HG03103 (cell line): ENCODE measurements at regions not wholly inside any gene's neighbourhood (a gene's known extent, or its start where the extent isn't known, plus 50 kb on each side); places are given as distances from the start of the nearest gene placed in this dataset.
"Not testable (repeated sequence)": the region's sequence is repeated elsewhere in the genome, so short reads cannot be mapped to it uniquely, and the experiment has no call there.

Experiments used
- ATAC-seq: cut with Tn5 transposase; IDR thresholded peaks from one replicate; pipeline ENCODE4 v1.9.1; 2021; ENCODE audit warnings: low read depth; ENCODE audit not compliant: unreplicated experiment

- ATAC-seq: no peak
Measured at GRCh38 chr10:78207216-78207615, 173.6 kb downstream of the RPS24 start.

- no peak for ATAC-seq
Measured at GRCh38 chr10:78207776-78208175, 174.1 kb downstream of the RPS24 start.

GRCh38 chr10:78209970-78210369, 176.3 kb downstream of the RPS24 start:
- no peak for ATAC-seq

- ATAC-seq: no peak
Measured at GRCh38 chr10:78210548-78210947, 176.9 kb downstream of the RPS24 start.

GRCh38 chr10:78210976-78211375, 177.3 kb downstream of the RPS24 start:
- ATAC-seq: no peak

GRCh38 chr10:78211561-78212051, 177.9 kb downstream of the RPS24 start:
- ATAC-seq: no peak

GRCh38 chr10:78212060-78212785, 178.6 kb downstream of the RPS24 start:
- no peak for ATAC-seq

GRCh38 chr10:78212786-78213175, 179.1 kb downstream of the RPS24 start:
- ATAC-seq: no peak

- ATAC-seq: no peak
Measured at GRCh38 chr10:78214955-78215354, 181.3 kb downstream of the RPS24 start.

- ATAC-seq: no peak
Measured at GRCh38 chr10:78215645-78216044, 182.0 kb downstream of the RPS24 start.

- ATAC-seq: no peak
Measured at GRCh38 chr10:78217336-78217735, 183.7 kb downstream of the RPS24 start.

- no peak for ATAC-seq
Measured at GRCh38 chr10:78218798-78219490, 185.3 kb downstream of the RPS24 start.

- not testable (repeated sequence) for ATAC-seq
Measured at GRCh38 chr10:78219568-78219967, 185.9 kb downstream of the RPS24 start.

GRCh38 chr10:78220781-78221180, 187.1 kb downstream of the RPS24 start:
- ATAC-seq: no peak

GRCh38 chr10:78222096-78222790, 188.6 kb downstream of the RPS24 start:
- ATAC-seq: no peak

- ATAC-seq: no peak
Measured at GRCh38 chr10:78223088-78223487, 189.4 kb downstream of the RPS24 start.

GRCh38 chr10:78224602-78225001, 190.9 kb downstream of the RPS24 start:
- ATAC-seq: no peak

GRCh38 chr10:78225594-78225993, 191.9 kb downstream of the RPS24 start:
- ATAC-seq: no peak

GRCh38 chr10:78229489-78229888, 195.8 kb downstream of the RPS24 start:
- no peak for ATAC-seq

- no peak for ATAC-seq
Measured at GRCh38 chr10:78229950-78230675, 196.4 kb downstream of the RPS24 start.

GRCh38 chr10:78231327-78231726, 197.7 kb downstream of the RPS24 start:
- no peak for ATAC-seq
